SK-N-SH treated with all-trans-retinoic acid at 6 μM for 48 hours (cell line): ENCODE measurements at regions not wholly inside any gene's neighbourhood (a gene's known extent, or its start where the extent isn't known, plus 50 kb on each side); places are given as distances from the start of the nearest gene placed in this dataset.

Experiments
- ATAC-seq: fragments of 200-7000 bp; cut with Tn5 transposase; 3 replicates; pipeline ENCODE4 v1.9.1; 2020; ENCODE audit warnings: mild to moderate bottlenecking, moderate library complexity
- BACH2 ChIP-seq: fragments of 250-450 bp; sonication (Bioruptor Pico); IDR thresholded peaks from 2 replicates; pipeline ENCODE4 v1.9.0; 2021; ENCODE audit warnings: mild to moderate bottlenecking, borderline replicate concordance
- CREB5 ChIP-seq: fragments of 250-450 bp; sonication (Bioruptor Pico); IDR thresholded peaks from 2 replicates; pipeline ENCODE4 v1.5.1; 2020; ENCODE audit warnings: low read depth, mild to moderate bottlenecking, moderate library complexity
- CSDC2 ChIP-seq: fragments of 250-450 bp; sonication (Bioruptor Pico); IDR thresholded peaks from 2 replicates; pipeline ENCODE4 v1.5.0; 2020; ENCODE audit warnings: mild to moderate bottlenecking, moderate library complexity
- CSRNP3 ChIP-seq: fragments of 250-450 bp; sonication (Bioruptor Pico); IDR thresholded peaks from 2 replicates; pipeline ENCODE4 v1.5.1; 2021; ENCODE audit warnings: mild to moderate bottlenecking, moderate library complexity
- ESRRG ChIP-seq: fragments of 250-450 bp; sonication (Bioruptor Pico); IDR thresholded peaks from 2 replicates; pipeline ENCODE4 v1.6.1; 2021; ENCODE audit warnings: mild to moderate bottlenecking
- GLIS3 ChIP-seq: fragments of 250-450 bp; sonication (Bioruptor Pico); IDR thresholded peaks from 2 replicates; pipeline ENCODE4 v1.5.0; 2020; ENCODE audit warnings: mild to moderate bottlenecking, moderate library complexity
- ISL1 ChIP-seq: fragments of 250-450 bp; sonication (Bioruptor Pico); IDR thresholded peaks from 2 replicates; pipeline ENCODE4 v2.1.2; 2022; ENCODE audit warnings: mild to moderate bottlenecking, moderate library complexity
- OSR1 ChIP-seq: fragments of 250-450 bp; sonication (Bioruptor Pico); IDR thresholded peaks from 2 replicates; pipeline ENCODE4 v1.8.0; 2022; ENCODE audit warnings: moderate library complexity, mild to moderate bottlenecking, inconsistent platforms
- PATZ1 ChIP-seq: fragments of 250-450 bp; sonication (Bioruptor Pico); IDR thresholded peaks from 2 replicates; pipeline ENCODE4 v1.8.0; 2020; ENCODE audit warnings: mild to moderate bottlenecking, moderate library complexity, borderline replicate concordance
- POU6F1 ChIP-seq: fragments of 250-450 bp; sonication (Bioruptor Pico); IDR thresholded peaks from 2 replicates; pipeline ENCODE4 v1.8.0; 2021; ENCODE audit warnings: low read depth, mild to moderate bottlenecking, moderate library complexity, borderline replicate concordance
- PPARA ChIP-seq: fragments of 250-450 bp; sonication (Bioruptor Pico); IDR thresholded peaks from 2 replicates; pipeline ENCODE4 v1.5.0; 2020; ENCODE audit warnings: mild to moderate bottlenecking, borderline replicate concordance
- RARB ChIP-seq: fragments of 250-450 bp; sonication (Bioruptor Pico); IDR thresholded peaks from 2 replicates; pipeline ENCODE4 v1.8.0; 2021; ENCODE audit warnings: mild to moderate bottlenecking, moderate library complexity
- TCF4 ChIP-seq: fragments of 250-450 bp; sonication (Bioruptor Pico); IDR thresholded peaks from 2 replicates; pipeline ENCODE4 v1.8.0; 2021; ENCODE audit warnings: mild to moderate bottlenecking, moderate library complexity, borderline replicate concordance
- TOX ChIP-seq: fragments of 250-450 bp; sonication (Bioruptor Pico); IDR thresholded peaks from 2 replicates; pipeline ENCODE4 v1.8.0; 2021; ENCODE audit warnings: mild to moderate bottlenecking, moderate library complexity, borderline replicate concordance
- TSHZ2 ChIP-seq: fragments of 250-450 bp; sonication (Bioruptor Pico); IDR thresholded peaks from 2 replicates; pipeline ENCODE4 v1.5.0; 2020; ENCODE audit warnings: mild to moderate bottlenecking, moderate library complexity
- ZC3H10 ChIP-seq: fragments of 250-450 bp; sonication (Bioruptor Pico); IDR thresholded peaks from 2 replicates; pipeline ENCODE4 v1.5.1; 2021; ENCODE audit warnings: mild to moderate bottlenecking, moderate library complexity
- ZFP3 ChIP-seq: fragments of 250-450 bp; sonication (Bioruptor Pico); IDR thresholded peaks from 2 replicates; pipeline ENCODE4 v1.5.0; 2020; ENCODE audit warnings: mild to moderate bottlenecking, moderate library complexity
- ZNF70 ChIP-seq: fragments of 450-650 bp; formaldehyde crosslinking; IDR thresholded peaks from 2 replicates; pipeline ENCODE4 v1.5.0; 2020; ENCODE audit warnings: mild to moderate bottlenecking, moderate library complexity
- ZNF8 ChIP-seq: fragments of 450-650 bp; formaldehyde crosslinking; IDR thresholded peaks from 2 replicates; pipeline ENCODE4 v1.5.0; 2020; ENCODE audit warnings: mild to moderate bottlenecking, moderate library complexity

GRCh38 chr14:96626121-96626768 is 124.1 kb downstream of the PAPOLA start:
- ATAC-seq: no peak

GRCh38 chr14:96626916-96627315 is 124.7 kb downstream of the PAPOLA start:
- TF ChIP-seq CREB5 (CRISPR knock-in tag) (no peak), BACH2 (CRISPR knock-in tag) (no peak), CSDC2 (CRISPR knock-in tag) (no peak), OSR1 (CRISPR knock-in tag) (no peak), PATZ1 (CRISPR knock-in tag) (no peak), ZC3H10 (CRISPR knock-in tag) (no peak), PPARA (CRISPR knock-in tag) (no peak), TSHZ2 (CRISPR knock-in tag) (no peak), ZNF70 (CRISPR knock-in tag) (no peak), ZFP3 (CRISPR knock-in tag) (no peak), ZNF8 (no peak)
- no peak for ATAC-seq

More at GRCh38 chr14:96626121-96626768, 124.1 kb downstream of the PAPOLA start:
- TF ChIP-seq ISL1 (CRISPR knock-in tag) (no peak), TSHZ2 (CRISPR knock-in tag) (no peak), GLIS3 (CRISPR knock-in tag) (no peak), ZFP3 (CRISPR knock-in tag) (no peak), TCF4 (no peak), CSDC2 (CRISPR knock-in tag) (no peak), PPARA (CRISPR knock-in tag) (no peak), CSRNP3 (no peak), RARB (CRISPR knock-in tag) (no peak), TOX (CRISPR knock-in tag) (no peak)

GRCh38 chr14:96627386-96627785 is 125.2 kb downstream of the PAPOLA start:
- ATAC-seq: no peak
- TF ChIP-seq OSR1 (CRISPR knock-in tag) (no peak), BACH2 (CRISPR knock-in tag) (no peak), CREB5 (CRISPR knock-in tag) (no peak), GLIS3 (CRISPR knock-in tag) (no peak), PPARA (CRISPR knock-in tag) (no peak), POU6F1 (CRISPR knock-in tag) (no peak), ESRRG (CRISPR knock-in tag) (no peak), ZNF70 (CRISPR knock-in tag) (no peak), ISL1 (CRISPR knock-in tag) (no peak)
